Lower leg skin (tissue), 4 donors: ENCODE measurements at regions not wholly inside any gene's neighbourhood (a gene's known extent, or its start where the extent isn't known, plus 50 kb on each side); places are given as distances from the start of the nearest gene placed in this dataset.

Source experiments
- DNase-seq, 2 donors: peaks; one replicate each; pipeline ENCODE4 v3.0.0-alpha.2; 2019; ENCODE audit warnings: low spot score in 2 of 2
- H3K4me3 ChIP-seq: fragments of 200-600 bp; sonication (generic); 2 replicates; pipeline ENCODE4 v1.5.1; 2017; ENCODE audit warnings: mild to moderate bottlenecking, low read depth; ENCODE audit not compliant: poor library complexity, severe bottlenecking
- CTCF ChIP-seq, 3 donors: fragments of 450-650 bp; IDR thresholded peaks; one replicate each; pipeline ENCODE4 v1.5.1; 2016; ENCODE audit warnings: antibody characterized with exemption in 3 of 3, mild to moderate bottlenecking in 3 of 3, moderate library complexity in 2 of 3
- POLR2A ChIP-seq, 2 donors: fragments of 450-650 bp; IDR thresholded peaks; one replicate each; pipeline ENCODE4 v1.6.1; 2016 to 2017; ENCODE audit warnings: antibody characterized with exemption in 2 of 2, mild to moderate bottlenecking in 1 of 2, moderate library complexity in 1 of 2
- WGBS, 2 donors: methylation state at CpG; one replicate each; pipeline ENCODE4 v1.1.5; 2018; 5-methylcytosine and 5-hydroxymethylcytosine counted together
- intact Hi-C: fragments of 100-400 bp; cut with DNase I; formaldehyde crosslinking; loops from one replicate; pipeline ENCODE4 v1.15.0; 2023; ENCODE audit warnings: low total_unique reads

- no peak overlapping the region for H3K4me3 ChIP-seq
- 55 to 72% methylated on average over 1 of the region's 1 CpG for WGBS, 2 donors
- no peak for DNase-seq
- intact Hi-C loops: no loop called here
- no peak for TF ChIP-seq POLR2A (IDR thresholded peaks at IDR 0.05)
Observed at GRCh38 chr12:82174383-82174782, 183.8 kb downstream of the CCDC59 start.

- DNase-seq: no peak
- intact Hi-C loops: no loop called here
- WGBS, 2 donors: 58 to 60% methylated on average over 3 of the region's 3 CpGs
- H3K4me3 ChIP-seq: no peak overlapping the region
- TF ChIP-seq CTCF (IDR thresholded peaks at IDR 0.05) (no peak), POLR2A (IDR thresholded peaks at IDR 0.05) (no peak)
Observed at GRCh38 chr12:82149045-82149444, 209.1 kb downstream of the CCDC59 start.

- intact Hi-C loops: no loop called here
- DNase-seq: no peak
- TF ChIP-seq POLR2A (IDR thresholded peaks at IDR 0.05) (no peak), CTCF (IDR thresholded peaks at IDR 0.05) (no peak)
- 75 to 82% methylated on average over 3 of the region's 3 CpGs for WGBS, 2 donors
- H3K4me3 ChIP-seq: no peak overlapping the region
Observed at GRCh38 chr12:82146740-82147139, 211.4 kb downstream of the CCDC59 start.

- WGBS, 2 donors: 74 to 84% methylated on average over 1 of the region's 1 CpG
- intact Hi-C loops: no loop called here
- H3K4me3 ChIP-seq: no peak overlapping the region
- no peak for TF ChIP-seq CTCF (IDR thresholded peaks at IDR 0.05)
- TF ChIP-seq POLR2A (IDR thresholded peaks at IDR 0.05): no peak
- no peak for DNase-seq
Observed at GRCh38 chr12:82144505-82144904, 213.7 kb downstream of the CCDC59 start.

GRCh38 chr12:82132390-82132789 lies 225.8 kb downstream of the CCDC59 start:
- intact Hi-C loops: no loop called here
- whole genome bisulfite sequencing, 2 donors: 93 to 94% methylated on average over 3 of the region's 3 CpGs
- no peak for DNase-seq
- TF ChIP-seq CTCF (IDR thresholded peaks at IDR 0.05) (no peak), POLR2A (IDR thresholded peaks at IDR 0.05) (no peak)
- no peak overlapping the region for H3K4me3 ChIP-seq

- H3K4me3 ChIP-seq: no peak overlapping the region
- no peak for TF ChIP-seq CTCF (IDR thresholded peaks at IDR 0.05)
- no peak for TF ChIP-seq POLR2A (IDR thresholded peaks at IDR 0.05)
- intact Hi-C loops: no loop called here
- DNase-seq: no peak
Observed at GRCh38 chr12:82130762-82131161, 227.4 kb downstream of the CCDC59 start.
